ENCODE measurements at regions not wholly inside any gene's neighbourhood (a gene's known extent, or its start where the extent isn't known, plus 50 kb on each side); places are given as distances from the start of the nearest gene placed in this dataset.

- Histone ChIP-seq H3K27ac (ENCODE audit: low read depth, low read length, poor library complexity, severe bottlenecking) (no peak overlapping the region), H3K27me3 (replicated peaks; ENCODE audit: insufficient read depth, low read depth, low read length, poor library complexity) (no peaks in the 10 kb centered on the region), H3K9me3 (ENCODE audit: low read depth, low read length, poor library complexity, severe bottlenecking) (no peaks in the 10 kb centered on the region), H3K4me1 (ENCODE audit: insufficient read depth, low read length, poor library complexity, severe bottlenecking) (peaks cover 6% of the 10 kb centered on the region), H3K36me3 (ENCODE audit: insufficient read depth, low read length, poor library complexity, severe bottlenecking) (no peaks in the 10 kb centered on the region), H3K4me3 (ENCODE audit: low read depth, low read length, poor library complexity, severe bottlenecking) (no peak overlapping the region)
- intact Hi-C loops (cut with micrococcal nuclease; ENCODE audit: unreplicated experiment): no loop called here
- ChIA-PET CTCF (no interaction called here), POLR2A (ENCODE audit: low non-redundant PET) (no interaction called here)
- BruUV-seq (replicated peaks): no TSS peak
- TF ChIP-seq CTCF (conservative IDR thresholded peaks at IDR 0.05; ENCODE audit: low read depth, low read length): no peak
- no peak for TF ChIP-seq EZH2 (IDR thresholded peaks at IDR 0.05; ENCODE audit: borderline replicate concordance, low read depth, low read length, poor library complexity, severe bottlenecking)
- DNase-seq (ENCODE audit: low spot score): no peak
Measured at GRCh38 chr11:15880291-15880690, 476.1 kb downstream of the SOX6 start.

GRCh38 chr11:15882876-15883454, 473.4 kb downstream of the SOX6 start:
- Histone ChIP-seq H3K36me3 (ENCODE audit: insufficient read depth, low read length, poor library complexity, severe bottlenecking) (no peaks in the 10 kb centered on the region), H3K4me1 (ENCODE audit: insufficient read depth, low read length, poor library complexity, severe bottlenecking) (peaks cover 6% of the 10 kb centered on the region), H3K9me3 (ENCODE audit: low read depth, low read length, poor library complexity, severe bottlenecking) (no peaks in the 10 kb centered on the region), H3K27ac (ENCODE audit: low read depth, low read length, poor library complexity, severe bottlenecking) (no peak overlapping the region), H3K27me3 (replicated peaks; ENCODE audit: insufficient read depth, low read depth, low read length, poor library complexity) (no peaks in the 10 kb centered on the region), H3K4me3 (ENCODE audit: low read depth, low read length, poor library complexity, severe bottlenecking) (no peak overlapping the region)
- TF ChIP-seq CTCF (conservative IDR thresholded peaks at IDR 0.05; ENCODE audit: low read depth, low read length): no peak
- BruUV-seq (replicated peaks): no TSS peak
- ChIA-PET POLR2A (ENCODE audit: low non-redundant PET) (no interaction called here), CTCF (no interaction called here)
- no peak for DNase-seq (ENCODE audit: low spot score)
- intact Hi-C loops (cut with micrococcal nuclease; ENCODE audit: unreplicated experiment): no loop called here

GRCh38 chr11:15883455-15883920, 472.9 kb downstream of the SOX6 start:
- ChIA-PET POLR2A (ENCODE audit: low non-redundant PET) (no interaction called here), CTCF (no interaction called here)
- Histone ChIP-seq H3K4me1 (ENCODE audit: insufficient read depth, low read length, poor library complexity, severe bottlenecking) (peaks cover 6% of the 10 kb centered on the region), H3K27ac (ENCODE audit: low read depth, low read length, poor library complexity, severe bottlenecking) (no peak overlapping the region), H3K9me3 (ENCODE audit: low read depth, low read length, poor library complexity, severe bottlenecking) (no peaks in the 10 kb centered on the region), H3K36me3 (ENCODE audit: insufficient read depth, low read length, poor library complexity, severe bottlenecking) (no peaks in the 10 kb centered on the region), H3K27me3 (replicated peaks; ENCODE audit: insufficient read depth, low read depth, low read length, poor library complexity) (no peaks in the 10 kb centered on the region), H3K4me3 (ENCODE audit: low read depth, low read length, poor library complexity, severe bottlenecking) (no peak overlapping the region)
- intact Hi-C loops (cut with micrococcal nuclease; ENCODE audit: unreplicated experiment): no loop called here
- DNase-seq (ENCODE audit: low spot score): no peak
- no TSS peak for BruUV-seq (replicated peaks)
- TF ChIP-seq EZH2 (IDR thresholded peaks at IDR 0.05; ENCODE audit: borderline replicate concordance, low read depth, low read length, poor library complexity, severe bottlenecking): no peak
- no peak for TF ChIP-seq CTCF (conservative IDR thresholded peaks at IDR 0.05; ENCODE audit: low read depth, low read length)
